Neural progenitor cell (in vitro differentiated cells): ENCODE measurements at regions not wholly inside any gene's neighbourhood (a gene's known extent, or its start where the extent isn't known, plus 50 kb on each side); places are given as distances from the start of the nearest gene placed in this dataset.

ENCODE experiments used
- CTCF ChIP-seq: fragments of 200-600 bp; sonication (generic); IDR thresholded peaks from 2 replicates; pipeline ENCODE4 v1.5.1; 2017; ENCODE audit warnings: antibody characterized with exemption, mild to moderate bottlenecking
- EZH2 ChIP-seq: fragments of 200-600 bp; sonication (generic); IDR thresholded peaks from 2 replicates; pipeline ENCODE4 v1.6.1; 2017; ENCODE audit warnings: antibody characterized with exemption, mild to moderate bottlenecking, moderate library complexity
- EZH2phosphoT487 ChIP-seq: fragments of 200-600 bp; sonication (generic); IDR thresholded peaks from 2 replicates; pipeline ENCODE4 v1.6.1; 2017; ENCODE audit warnings: antibody characterized with exemption

DNA sequence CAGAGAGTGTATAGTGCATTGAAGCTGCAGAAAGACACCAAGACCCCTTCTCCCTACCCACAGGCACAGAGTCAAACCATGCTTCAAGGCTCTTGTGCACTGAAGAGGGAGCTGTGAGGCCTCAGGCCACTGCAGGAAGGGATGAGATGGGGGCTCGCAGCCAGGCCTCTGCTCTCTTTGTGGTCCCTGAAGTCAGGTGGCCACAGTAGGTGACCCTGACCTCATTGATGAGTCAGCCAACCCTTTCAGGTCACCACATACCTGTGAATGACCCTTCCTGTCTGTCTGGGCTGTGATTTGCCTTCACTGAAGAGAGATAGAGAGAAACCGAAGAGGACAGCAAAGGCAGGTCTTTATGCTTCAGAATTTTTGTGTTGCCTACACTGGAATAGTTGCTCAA is 372.1 kb downstream of the ACTL7B start:
- TF ChIP-seq CTCF (no peak), EZH2 (no peak), EZH2phosphoT487 (no peak)
